ENCODE measurements at regions not wholly inside any gene's neighbourhood (a gene's known extent, or its start where the extent isn't known, plus 50 kb on each side); places are given as distances from the start of the nearest gene placed in this dataset.
A peak's percentile ranks its signal among the peaks of the same experiment; 100 is the strongest.

DNA sequence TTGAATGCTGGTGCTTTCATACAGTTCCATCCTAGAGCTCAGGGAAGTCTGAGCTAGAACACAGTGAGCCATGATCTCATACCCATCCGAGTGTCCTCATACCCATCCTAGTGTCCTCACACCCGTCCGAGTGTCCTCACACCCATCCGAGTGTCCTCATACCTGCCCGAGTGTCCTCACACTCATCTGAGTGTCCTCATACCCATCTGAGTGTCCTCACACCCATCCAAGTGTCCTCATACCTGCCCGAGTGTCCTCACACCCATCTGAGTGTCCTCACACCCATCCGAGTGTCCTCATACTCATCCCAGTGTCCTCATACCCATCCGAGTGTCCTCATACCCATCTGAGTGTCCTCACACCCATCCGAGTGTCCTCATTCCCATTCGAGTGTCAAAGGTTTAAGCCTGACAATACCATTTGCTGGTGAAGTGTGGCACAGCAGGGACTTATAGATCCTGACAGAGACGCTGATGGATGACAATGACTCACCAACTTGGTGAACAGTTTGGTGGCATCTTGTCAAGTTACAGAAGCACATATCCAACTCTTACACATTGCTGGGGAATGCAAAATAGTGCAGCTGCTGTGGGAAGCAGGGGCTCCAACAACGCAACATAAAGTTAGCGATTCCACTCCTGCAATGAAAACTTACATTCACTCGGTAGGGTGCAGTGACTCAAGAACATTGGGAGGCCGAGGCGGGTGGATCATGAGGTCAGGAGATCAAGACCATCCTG lies 77.0 kb upstream of the COL5A1 start:
- no peak for TF ChIP-seq ZNF565 (CRISPR knock-in tag; conservative IDR thresholded peaks at IDR 0.05; ENCODE audit: low read depth)
- TF ChIP-seq, protein P1, sequence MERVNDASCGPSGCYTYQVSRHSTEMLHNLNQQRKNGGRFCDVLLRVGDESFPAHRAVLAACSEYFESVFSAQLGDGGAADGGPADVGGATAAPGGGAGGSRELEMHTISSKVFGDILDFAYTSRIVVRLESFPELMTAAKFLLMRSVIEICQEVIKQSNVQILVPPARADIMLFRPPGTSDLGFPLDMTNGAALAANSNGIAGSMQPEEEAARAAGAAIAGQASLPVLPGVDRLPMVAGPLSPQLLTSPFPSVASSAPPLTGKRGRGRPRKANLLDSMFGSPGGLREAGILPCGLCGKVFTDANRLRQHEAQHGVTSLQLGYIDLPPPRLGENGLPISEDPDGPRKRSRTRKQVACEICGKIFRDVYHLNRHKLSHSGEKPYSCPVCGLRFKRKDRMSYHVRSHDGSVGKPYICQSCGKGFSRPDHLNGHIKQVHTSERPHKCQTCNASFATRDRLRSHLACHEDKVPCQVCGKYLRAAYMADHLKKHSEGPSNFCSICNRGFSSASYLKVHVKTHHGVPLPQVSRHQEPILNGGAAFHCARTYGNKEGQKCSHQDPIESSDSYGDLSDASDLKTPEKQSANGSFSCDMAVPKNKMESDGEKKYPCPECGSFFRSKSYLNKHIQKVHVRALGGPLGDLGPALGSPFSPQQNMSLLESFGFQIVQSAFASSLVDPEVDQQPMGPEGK (CRISPR knock-in tag; IDR thresholded peaks at IDR 0.05; ENCODE audit: borderline replicate concordance): no peak
- TF ChIP-seq GLIS3 (CRISPR knock-in tag; IDR thresholded peaks at IDR 0.05): no peak
- TF ChIP-seq ARNTL (CRISPR knock-in tag; IDR thresholded peaks at IDR 0.05; ENCODE audit: borderline replicate concordance, low read depth): no peak
- no peak for TF ChIP-seq ZNF70 (CRISPR knock-in tag; IDR thresholded peaks at IDR 0.05)
- TF ChIP-seq, protein P2, sequence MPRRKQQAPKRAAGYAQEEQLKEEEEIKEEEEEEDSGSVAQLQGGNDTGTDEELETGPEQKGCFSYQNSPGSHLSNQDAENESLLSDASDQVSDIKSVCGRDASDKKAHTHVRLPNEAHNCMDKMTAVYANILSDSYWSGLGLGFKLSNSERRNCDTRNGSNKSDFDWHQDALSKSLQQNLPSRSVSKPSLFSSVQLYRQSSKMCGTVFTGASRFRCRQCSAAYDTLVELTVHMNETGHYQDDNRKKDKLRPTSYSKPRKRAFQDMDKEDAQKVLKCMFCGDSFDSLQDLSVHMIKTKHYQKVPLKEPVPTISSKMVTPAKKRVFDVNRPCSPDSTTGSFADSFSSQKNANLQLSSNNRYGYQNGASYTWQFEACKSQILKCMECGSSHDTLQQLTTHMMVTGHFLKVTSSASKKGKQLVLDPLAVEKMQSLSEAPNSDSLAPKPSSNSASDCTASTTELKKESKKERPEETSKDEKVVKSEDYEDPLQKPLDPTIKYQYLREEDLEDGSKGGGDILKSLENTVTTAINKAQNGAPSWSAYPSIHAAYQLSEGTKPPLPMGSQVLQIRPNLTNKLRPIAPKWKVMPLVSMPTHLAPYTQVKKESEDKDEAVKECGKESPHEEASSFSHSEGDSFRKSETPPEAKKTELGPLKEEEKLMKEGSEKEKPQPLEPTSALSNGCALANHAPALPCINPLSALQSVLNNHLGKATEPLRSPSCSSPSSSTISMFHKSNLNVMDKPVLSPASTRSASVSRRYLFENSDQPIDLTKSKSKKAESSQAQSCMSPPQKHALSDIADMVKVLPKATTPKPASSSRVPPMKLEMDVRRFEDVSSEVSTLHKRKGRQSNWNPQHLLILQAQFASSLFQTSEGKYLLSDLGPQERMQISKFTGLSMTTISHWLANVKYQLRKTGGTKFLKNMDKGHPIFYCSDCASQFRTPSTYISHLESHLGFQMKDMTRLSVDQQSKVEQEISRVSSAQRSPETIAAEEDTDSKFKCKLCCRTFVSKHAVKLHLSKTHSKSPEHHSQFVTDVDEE (CRISPR knock-in tag; IDR thresholded peaks at IDR 0.05): no peak
- TF ChIP-seq, protein P3, sequence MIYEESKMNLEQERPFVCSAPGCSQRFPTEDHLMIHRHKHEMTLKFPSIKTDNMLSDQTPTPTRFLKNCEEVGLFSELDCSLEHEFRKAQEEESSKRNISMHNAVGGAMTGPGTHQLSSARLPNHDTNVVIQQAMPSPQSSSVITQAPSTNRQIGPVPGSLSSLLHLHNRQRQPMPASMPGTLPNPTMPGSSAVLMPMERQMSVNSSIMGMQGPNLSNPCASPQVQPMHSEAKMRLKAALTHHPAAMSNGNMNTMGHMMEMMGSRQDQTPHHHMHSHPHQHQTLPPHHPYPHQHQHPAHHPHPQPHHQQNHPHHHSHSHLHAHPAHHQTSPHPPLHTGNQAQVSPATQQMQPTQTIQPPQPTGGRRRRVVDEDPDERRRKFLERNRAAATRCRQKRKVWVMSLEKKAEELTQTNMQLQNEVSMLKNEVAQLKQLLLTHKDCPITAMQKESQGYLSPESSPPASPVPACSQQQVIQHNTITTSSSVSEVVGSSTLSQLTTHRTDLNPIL (CRISPR knock-in tag; IDR thresholded peaks at IDR 0.05; ENCODE audit: low read depth): no peak
- no peak for TF ChIP-seq ESRRG (CRISPR knock-in tag; IDR thresholded peaks at IDR 0.05)
- no peak for TF ChIP-seq TOX (CRISPR knock-in tag; IDR thresholded peaks at IDR 0.05; ENCODE audit: borderline replicate concordance)
- no peak for TF ChIP-seq ISL1 (CRISPR knock-in tag; IDR thresholded peaks at IDR 0.05)
- no peak for TF ChIP-seq ZFP3 (CRISPR knock-in tag; IDR thresholded peaks at IDR 0.05)

DNA sequence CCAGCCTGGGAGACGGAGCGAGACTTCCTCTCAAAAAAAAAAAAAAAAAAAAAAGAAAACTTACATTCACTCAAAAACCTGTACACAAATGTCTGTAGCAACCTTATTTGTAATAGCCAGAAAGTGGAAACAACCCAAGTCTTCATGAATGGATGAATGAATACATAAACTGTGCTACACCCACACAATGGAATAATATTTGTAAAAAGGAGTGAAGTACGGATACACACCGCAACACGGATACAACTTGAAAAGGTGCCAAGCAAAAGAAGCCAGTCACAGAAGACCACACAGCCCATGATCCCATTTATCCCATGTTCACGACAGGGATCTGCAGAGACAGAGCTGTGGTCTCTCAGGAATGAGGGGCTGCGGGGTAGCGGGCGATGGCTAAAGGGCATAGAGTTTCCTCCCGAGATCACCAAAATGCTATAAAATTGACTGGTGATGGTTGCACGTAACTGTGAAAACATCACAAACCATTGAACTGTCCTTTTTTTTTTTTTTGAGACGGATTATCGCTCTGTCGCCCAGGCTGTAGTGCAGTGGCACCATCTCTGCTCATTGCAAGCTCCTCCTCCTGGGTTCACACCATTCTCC lies 76.2 kb upstream of the COL5A1 start:
- ATAC-seq: no peak
- no peak for TF ChIP-seq TOX (CRISPR knock-in tag; IDR thresholded peaks at IDR 0.05; ENCODE audit: borderline replicate concordance)
- TF ChIP-seq, protein P1 (CRISPR knock-in tag; IDR thresholded peaks at IDR 0.05; ENCODE audit: borderline replicate concordance): no peak
- TF ChIP-seq ESRRG (CRISPR knock-in tag; IDR thresholded peaks at IDR 0.05): no peak
- no peak for TF ChIP-seq BACH2 (CRISPR knock-in tag; IDR thresholded peaks at IDR 0.05; ENCODE audit: borderline replicate concordance)
- no peak for TF ChIP-seq ISL1 (CRISPR knock-in tag; IDR thresholded peaks at IDR 0.05)
- no peak for TF ChIP-seq ZFP3 (CRISPR knock-in tag; IDR thresholded peaks at IDR 0.05)
- TF ChIP-seq, protein P3 (CRISPR knock-in tag; IDR thresholded peaks at IDR 0.05; ENCODE audit: low read depth): no peak
- no peak for TF ChIP-seq TCF4 (CRISPR knock-in tag; IDR thresholded peaks at IDR 0.05; ENCODE audit: borderline replicate concordance)
- no peak for TF ChIP-seq ZNF8 (CRISPR knock-in tag; IDR thresholded peaks at IDR 0.05)
- TF ChIP-seq SNAI2 (CRISPR knock-in tag; IDR thresholded peaks at IDR 0.05): no peak
- TF ChIP-seq PPARA (CRISPR knock-in tag; IDR thresholded peaks at IDR 0.05; ENCODE audit: borderline replicate concordance): no peak
- no peak for TF ChIP-seq CSDC2 (CRISPR knock-in tag; IDR thresholded peaks at IDR 0.05)
- TF ChIP-seq, protein P4, sequence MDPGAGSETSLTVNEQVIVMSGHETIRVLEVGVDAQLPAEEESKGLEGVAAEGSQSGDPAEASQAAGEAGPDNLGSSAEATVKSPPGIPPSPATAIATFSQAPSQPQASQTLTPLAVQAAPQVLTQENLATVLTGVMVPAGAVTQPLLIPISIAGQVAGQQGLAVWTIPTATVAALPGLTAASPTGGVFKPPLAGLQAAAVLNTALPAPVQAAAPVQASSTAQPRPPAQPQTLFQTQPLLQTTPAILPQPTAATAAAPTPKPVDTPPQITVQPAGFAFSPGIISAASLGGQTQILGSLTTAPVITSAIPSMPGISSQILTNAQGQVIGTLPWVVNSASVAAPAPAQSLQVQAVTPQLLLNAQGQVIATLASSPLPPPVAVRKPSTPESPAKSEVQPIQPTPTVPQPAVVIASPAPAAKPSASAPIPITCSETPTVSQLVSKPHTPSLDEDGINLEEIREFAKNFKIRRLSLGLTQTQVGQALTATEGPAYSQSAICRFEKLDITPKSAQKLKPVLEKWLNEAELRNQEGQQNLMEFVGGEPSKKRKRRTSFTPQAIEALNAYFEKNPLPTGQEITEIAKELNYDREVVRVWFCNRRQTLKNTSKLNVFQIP (CRISPR knock-in tag; IDR thresholded peaks at IDR 0.05; ENCODE audit: borderline replicate concordance, low read depth): no peak
- TF ChIP-seq, protein P5, sequence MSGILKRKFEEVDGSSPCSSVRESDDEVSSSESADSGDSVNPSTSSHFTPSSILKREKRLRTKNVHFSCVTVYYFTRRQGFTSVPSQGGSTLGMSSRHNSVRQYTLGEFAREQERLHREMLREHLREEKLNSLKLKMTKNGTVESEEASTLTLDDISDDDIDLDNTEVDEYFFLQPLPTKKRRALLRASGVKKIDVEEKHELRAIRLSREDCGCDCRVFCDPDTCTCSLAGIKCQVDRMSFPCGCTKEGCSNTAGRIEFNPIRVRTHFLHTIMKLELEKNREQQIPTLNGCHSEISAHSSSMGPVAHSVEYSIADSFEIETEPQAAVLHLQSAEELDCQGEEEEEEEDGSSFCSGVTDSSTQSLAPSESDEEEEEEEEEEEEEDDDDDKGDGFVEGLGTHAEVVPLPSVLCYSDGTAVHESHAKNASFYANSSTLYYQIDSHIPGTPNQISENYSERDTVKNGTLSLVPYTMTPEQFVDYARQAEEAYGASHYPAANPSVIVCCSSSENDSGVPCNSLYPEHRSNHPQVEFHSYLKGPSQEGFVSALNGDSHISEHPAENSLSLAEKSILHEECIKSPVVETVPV (CRISPR knock-in tag; IDR thresholded peaks at IDR 0.05): no peak
- TF ChIP-seq ARNTL (CRISPR knock-in tag; IDR thresholded peaks at IDR 0.05; ENCODE audit: borderline replicate concordance, low read depth): no peak
- TF ChIP-seq RARB (CRISPR knock-in tag; IDR thresholded peaks at IDR 0.05): no peak
- TF ChIP-seq ZC3H10 (CRISPR knock-in tag; IDR thresholded peaks at IDR 0.05): no peak

More for the DNA sequence above, 77.0 kb upstream of the COL5A1 start:
- peak; percentile 36; the same call in 2 of the 3 replicates for ATAC-seq

Data from SK-N-SH treated with all-trans-retinoic acid at 6 μM for 48 hours (cell line).